GM12878 (cell line): ENCODE measurements at regions not wholly inside any gene's neighbourhood (a gene's known extent, or its start where the extent isn't known, plus 50 kb on each side); places are given as distances from the start of the nearest gene placed in this dataset.

Experiments used
- ATAC-seq: fragments of 200-7000 bp; cut with Tn5 transposase; 3 replicates; pipeline ENCODE4 v1.9.1; 2020; ENCODE audit warnings: mild to moderate bottlenecking, moderate library complexity
- BruUV-seq: library from RNA; stranded (reverse); fragments of 400-500 nt; replicated peaks from 2 replicates; lab custom pipeline; 2021; lab: Mats Ljungman, UMichigan
- CTCF ChIA-PET: fragments of 300-600 bp; sonication (Branson Sonifier 250); formaldehyde crosslinking; extraction: SDS; loops from one replicate; lab custom pipeline; 2021; ENCODE audit warnings: inconsistent platforms; lab: Yijun Ruan, JAX
- POLR2A ChIA-PET: fragments of 350-600 bp; formaldehyde crosslinking; extraction: SDS; loops from one replicate; lab custom pipeline; 2021; ENCODE audit warnings: inconsistent platforms; lab: Charles Lee
- RAD21 ChIA-PET: fragments of 300-600 bp; sonication (Branson Sonifier 250); formaldehyde crosslinking; loops from one replicate; lab custom pipeline; 2023; ENCODE audit warnings: antibody characterized with exemption; ENCODE audit not compliant: unreplicated experiment; lab: Charles Lee
- SMC1A ChIA-PET: fragments of 300-600 bp; sonication (Branson Sonifier 250); formaldehyde crosslinking; loops from one replicate; lab custom pipeline; 2023; ENCODE audit not compliant: unreplicated experiment, uncharacterized antibody; lab: Charles Lee
- DNase-seq: peaks from one replicate; pipeline ENCODE4 v3.0.0-alpha.2; 2011; ENCODE audit warnings: low read depth, low spot score
- FAIRE-seq: peaks from 3 replicates; lab custom pipeline; 2011; peaks lifted over from hg19 to GRCh38; lab: Jason Lieb, UNC
- H2AFZ ChIP-seq: 2 replicates; pipeline ENCODE4 v1.6.0; 2011; ENCODE audit warnings: low read depth, low read length, control low read depth; ENCODE audit not compliant: control insufficient read depth
- H3K27ac ChIP-seq: 2 replicates; pipeline ENCODE4 v1.5.1; 2011; ENCODE audit warnings: control low read depth; ENCODE audit not compliant: control insufficient read depth, insufficient read depth
- H3K27me3 ChIP-seq, 2 experiments: replicated peaks in 1 of 2; 2 replicates each; pipeline versions ENCODE4 v1.6.0 to v1.6.1; 2011; ENCODE audit warnings: low read length in 1 of 2; ENCODE audit not compliant: control insufficient read depth in 2 of 2, insufficient read depth in 2 of 2
- H3K36me3 ChIP-seq, 2 experiments: 2 replicates each; pipeline ENCODE4 v1.5.1; 2011; ENCODE audit warnings: low read length in 1 of 2; ENCODE audit not compliant: control insufficient read depth in 2 of 2, insufficient read depth in 2 of 2
- H3K4me1 ChIP-seq: 2 replicates; pipeline ENCODE4 v1.6.1; 2011; ENCODE audit warnings: mild to moderate bottlenecking, low read length, moderate library complexity, mixed read lengths; ENCODE audit not compliant: control insufficient read depth, insufficient read depth
- H3K4me2 ChIP-seq: 2 replicates; pipeline ENCODE4 v1.6.0; 2011; ENCODE audit warnings: control low read depth; ENCODE audit not compliant: control insufficient read depth, insufficient read depth
- H3K4me3 ChIP-seq: fragments of 200-600 bp; sonication (generic); 2 replicates; pipeline ENCODE4 v1.5.1; 2016
- H3K79me2 ChIP-seq: 2 replicates; pipeline ENCODE4 v1.6.0; 2011; ENCODE audit warnings: low read length; ENCODE audit not compliant: control insufficient read depth, insufficient read depth
- H3K9ac ChIP-seq: 2 replicates; pipeline ENCODE4 v1.8.0; 2011; ENCODE audit warnings: low read length, control low read depth, mixed read lengths; ENCODE audit not compliant: control insufficient read depth, insufficient read depth
- H3K9me3 ChIP-seq: replicated peaks from 3 replicates; pipeline ENCODE4 v1.5.1; 2011; ENCODE audit warnings: mild to moderate bottlenecking, low read length; ENCODE audit not compliant: control insufficient read depth, insufficient read depth
- H4K20me1 ChIP-seq: 2 replicates; pipeline ENCODE4 v1.6.0; 2011; ENCODE audit not compliant: control insufficient read depth, insufficient read depth
- CHD2 ChIP-seq: IDR thresholded peaks from 2 replicates; pipeline ENCODE4 v1.6.1; 2011; ENCODE audit warnings: low read depth, low read length, improper control_type of control experiment, borderline replicate concordance
- DPF2 ChIP-seq: fragments of 450-650 bp; IDR thresholded peaks from 2 replicates; pipeline ENCODE4 v1.6.1; 2017; ENCODE audit warnings: mild to moderate bottlenecking
- EED ChIP-seq: sonication (generic); IDR thresholded peaks from 2 replicates; pipeline ENCODE4 v1.6.1; 2016; ENCODE audit warnings: antibody characterized with exemption, low read depth
- ESRRA ChIP-seq: IDR thresholded peaks from 2 replicates; pipeline ENCODE4 v1.6.1; 2012; ENCODE audit warnings: mild to moderate bottlenecking, low read length, improper control_type of control experiment
- NFYB ChIP-seq: IDR thresholded peaks from 2 replicates; pipeline ENCODE4 v1.6.1; 2011; ENCODE audit warnings: low read depth, mild to moderate bottlenecking, low read length, improper control_type of control experiment, moderate library complexity; ENCODE audit not compliant: insufficient read depth
- PAX8 ChIP-seq: fragments of 450-650 bp; IDR thresholded peaks from 2 replicates; pipeline ENCODE4 v1.6.1; 2017; ENCODE audit warnings: mild to moderate bottlenecking, moderate library complexity
- PML ChIP-seq: IDR thresholded peaks from 2 replicates; pipeline ENCODE4 v1.6.1; 2012; ENCODE audit warnings: low read length, inconsistent platforms
- SKIL ChIP-seq: fragments of 450-650 bp; IDR thresholded peaks from 2 replicates; pipeline ENCODE4 v1.6.1; 2017; ENCODE audit warnings: mild to moderate bottlenecking, low read depth, inconsistent platforms; ENCODE audit not compliant: poor library complexity, severe bottlenecking
- USF2 ChIP-seq: IDR thresholded peaks from 2 replicates; pipeline ENCODE4 v1.6.1; 2011; ENCODE audit warnings: low read depth, low read length, improper control_type of control experiment, borderline replicate concordance
- ZNF207 ChIP-seq: fragments of 450-650 bp; IDR thresholded peaks from 2 replicates; pipeline ENCODE4 v1.6.1; 2014; ENCODE audit warnings: antibody characterized with exemption, mild to moderate bottlenecking, borderline replicate concordance
- ZNF622 ChIP-seq: fragments of 450-650 bp; IDR thresholded peaks from 2 replicates; pipeline ENCODE4 v1.6.1; 2017; ENCODE audit warnings: mild to moderate bottlenecking, inconsistent platforms
- ZSCAN29 ChIP-seq: fragments of 450-650 bp; IDR thresholded peaks from 2 replicates; pipeline ENCODE4 v1.6.1; 2017; ENCODE audit warnings: mild to moderate bottlenecking, moderate library complexity
- WGBS: methylation state at CpG from one replicate; pipeline ENCODE4 v1.1.6; 2016; ENCODE audit warnings: low lambda C conversion rate; ENCODE audit not compliant: insufficient replicate concordance, insufficient coverage; ENCODE audit errors: missing lambda C conversion rate; 5-methylcytosine and 5-hydroxymethylcytosine counted together
- in situ Hi-C: fragments of 300-500 bp; cut with MboI; formaldehyde crosslinking; loops from 9 replicates; pipeline ENCODE4 v1.14.3; 2018; ENCODE audit warnings: mixed read lengths
- intact Hi-C: fragments of 100-400 bp; cut with micrococcal nuclease; formaldehyde crosslinking; loops from one replicate; pipeline ENCODE4 v1.14.2; 2022; ENCODE audit not compliant: unreplicated experiment
- TF ChIP-seq, protein P1 (sequence below): fragments of 450-650 bp; IDR thresholded peaks from 2 replicates; pipeline ENCODE4 v1.6.1; 2017; ENCODE audit warnings: borderline replicate concordance

DNA sequence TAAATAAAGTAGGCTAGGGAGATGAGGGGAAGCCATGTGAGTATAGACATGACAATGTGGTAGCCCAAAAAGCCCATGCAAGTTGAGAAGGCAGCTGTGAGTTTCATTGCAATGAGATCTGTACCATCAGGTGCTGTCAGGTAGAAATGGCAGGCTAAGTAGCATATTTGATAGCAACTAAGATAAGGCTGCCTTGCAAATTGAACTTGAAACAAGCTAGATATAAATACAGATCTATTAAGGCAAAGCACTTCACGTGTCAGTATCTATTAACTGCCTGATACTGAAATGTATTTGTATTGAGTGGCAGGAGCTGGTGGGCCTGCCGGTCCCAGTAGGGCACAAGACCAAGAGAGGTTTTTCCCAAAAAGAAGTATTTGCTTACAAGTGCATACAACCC, 419.9 kb downstream of the TDRD15 start:
- H2AFZ ChIP-seq: no peak overlapping the region
- intact Hi-C loops (no loop called here), in situ Hi-C loops (no loop called here)
- DNase-seq: no peak
- no peaks in the 10 kb centered on the region for H3K9me3 ChIP-seq
- H3K4me2 ChIP-seq: no peak overlapping the region
- SMC1A ChIA-PET: no interaction called here
- FAIRE-seq: no peak
- H3K9ac ChIP-seq: no peak overlapping the region
- no peaks in the 10 kb centered on the region for H3K36me3 ChIP-seq
- no peak overlapping the region for H3K27ac ChIP-seq
- no peaks in the 10 kb centered on the region for H4K20me1 ChIP-seq
- no peak for ATAC-seq
- no peak overlapping the region for H3K4me3 ChIP-seq
- BruUV-seq: no TSS peak
- no peaks in the 10 kb centered on the region for H3K27me3 ChIP-seq
- POLR2A ChIA-PET: interaction anchor here (0.5 kb wide), 1 partner anchor 13 kb away, joined by 3 read pairs; no protein-coding TSS in a partner anchor
- H3K4me1 ChIP-seq: no peaks in the 10 kb centered on the region
- 22% methylated on average over 2 of the region's 2 CpGs for WGBS
- H3K79me2 ChIP-seq: no peaks in the 10 kb centered on the region
- RAD21 ChIA-PET: no interaction called here
- CTCF ChIA-PET: no interaction called here
- TF ChIP-seq ZNF622 (no peak), ZSCAN29 (no peak), DPF2 (no peak), PAX8 (no peak), PML (no peak), SKIL (no peak), EED (no peak), ZNF207 (no peak), ESRRA (no peak), CHD2 (no peak), USF2 (no peak), NFYB (no peak)
- TF ChIP-seq, protein P1, sequence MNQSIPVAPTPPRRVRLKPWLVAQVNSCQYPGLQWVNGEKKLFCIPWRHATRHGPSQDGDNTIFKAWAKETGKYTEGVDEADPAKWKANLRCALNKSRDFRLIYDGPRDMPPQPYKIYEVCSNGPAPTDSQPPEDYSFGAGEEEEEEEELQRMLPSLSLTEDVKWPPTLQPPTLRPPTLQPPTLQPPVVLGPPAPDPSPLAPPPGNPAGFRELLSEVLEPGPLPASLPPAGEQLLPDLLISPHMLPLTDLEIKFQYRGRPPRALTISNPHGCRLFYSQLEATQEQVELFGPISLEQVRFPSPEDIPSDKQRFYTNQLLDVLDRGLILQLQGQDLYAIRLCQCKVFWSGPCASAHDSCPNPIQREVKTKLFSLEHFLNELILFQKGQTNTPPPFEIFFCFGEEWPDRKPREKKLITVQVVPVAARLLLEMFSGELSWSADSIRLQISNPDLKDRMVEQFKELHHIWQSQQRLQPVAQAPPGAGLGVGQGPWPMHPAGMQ: no peak
